ENCODE measurements at regions not wholly inside any gene's neighbourhood (a gene's known extent, or its start where the extent isn't known, plus 50 kb on each side); places are given as distances from the start of the nearest gene placed in this dataset.

GRCh38 chr18:51519571-51519970 lies 322.1 kb upstream of the MEX3C start:
- TF ChIP-seq SP1 (IDR thresholded peaks at IDR 0.05): no peak
- POLR2A ChIA-PET: no interaction called here
- DNase-seq (ENCODE audit: extremely low spot score): no peak
- CTCF ChIA-PET: no interaction called here

GRCh38 chr18:51520676-51521180 lies 323.2 kb upstream of the MEX3C start:
- DNase-seq (ENCODE audit: extremely low spot score): no peak
- CTCF ChIA-PET: no interaction called here
- no peak for TF ChIP-seq TARDBP (IDR thresholded peaks at IDR 0.05)
- no peak for TF ChIP-seq ELF4 (IDR thresholded peaks at IDR 0.05)
- TF ChIP-seq ZNF384 (IDR thresholded peaks at IDR 0.05): no peak
- no peak for TF ChIP-seq FOXK2 (IDR thresholded peaks at IDR 0.05)
- no peak for TF ChIP-seq L3MBTL2 (conservative IDR thresholded peaks at IDR 0.05)
- TF ChIP-seq LEF1 (IDR thresholded peaks at IDR 0.05; ENCODE audit: borderline replicate concordance): no peak
- no peak for TF ChIP-seq SP1 (IDR thresholded peaks at IDR 0.05)
- no peak for TF ChIP-seq PKNOX1 (IDR thresholded peaks at IDR 0.05)
- no peak for TF ChIP-seq CTBP1 (IDR thresholded peaks at IDR 0.05; ENCODE audit: borderline replicate concordance)
- TF ChIP-seq NFRKB (IDR thresholded peaks at IDR 0.05): no peak
- no peak for TF ChIP-seq SUZ12 (IDR thresholded peaks at IDR 0.05)
- TF ChIP-seq ARNT (IDR thresholded peaks at IDR 0.05): no peak
- POLR2A ChIA-PET: no interaction called here

GRCh38 chr18:51522338-51522737 lies 324.9 kb upstream of the MEX3C start:
- POLR2A ChIA-PET: no interaction called here
- TF ChIP-seq FOXK2 (IDR thresholded peaks at IDR 0.05) (no peak), ELF4 (IDR thresholded peaks at IDR 0.05) (no peak), L3MBTL2 (conservative IDR thresholded peaks at IDR 0.05) (no peak), HDGF (IDR thresholded peaks at IDR 0.05; ENCODE audit: borderline replicate concordance) (no peak), TARDBP (IDR thresholded peaks at IDR 0.05) (no peak), SUZ12 (IDR thresholded peaks at IDR 0.05) (no peak), NFRKB (IDR thresholded peaks at IDR 0.05) (no peak), ARNT (IDR thresholded peaks at IDR 0.05) (no peak), CTBP1 (IDR thresholded peaks at IDR 0.05; ENCODE audit: borderline replicate concordance) (no peak), LEF1 (IDR thresholded peaks at IDR 0.05; ENCODE audit: borderline replicate concordance) (no peak), SP1 (IDR thresholded peaks at IDR 0.05) (no peak), BHLHE40 (IDR thresholded peaks at IDR 0.05; ENCODE audit: borderline replicate concordance) (no peak), ZNF384 (IDR thresholded peaks at IDR 0.05) (no peak), FOXA1 (IDR thresholded peaks at IDR 0.05) (no peak), PKNOX1 (IDR thresholded peaks at IDR 0.05) (no peak), FOXM1 (IDR thresholded peaks at IDR 0.05; ENCODE audit: borderline replicate concordance) (no peak)
- no peak for DNase-seq (ENCODE audit: extremely low spot score)
- CTCF ChIA-PET: no interaction called here

- ChIA-PET POLR2A (no interaction called here), CTCF (no interaction called here)
- DNase-seq (ENCODE audit: extremely low spot score): no peak
- TF ChIP-seq SUZ12 (IDR thresholded peaks at IDR 0.05) (no peak), NFRKB (IDR thresholded peaks at IDR 0.05) (no peak), HDGF (IDR thresholded peaks at IDR 0.05; ENCODE audit: borderline replicate concordance) (no peak), L3MBTL2 (conservative IDR thresholded peaks at IDR 0.05) (no peak), CTBP1 (IDR thresholded peaks at IDR 0.05; ENCODE audit: borderline replicate concordance) (no peak), ARNT (IDR thresholded peaks at IDR 0.05) (no peak), TARDBP (IDR thresholded peaks at IDR 0.05) (no peak), FOXK2 (IDR thresholded peaks at IDR 0.05) (no peak), ZNF384 (IDR thresholded peaks at IDR 0.05) (no peak), ELF4 (IDR thresholded peaks at IDR 0.05) (no peak), SP1 (IDR thresholded peaks at IDR 0.05) (no peak), LEF1 (IDR thresholded peaks at IDR 0.05; ENCODE audit: borderline replicate concordance) (no peak), FOXM1 (IDR thresholded peaks at IDR 0.05; ENCODE audit: borderline replicate concordance) (no peak), BHLHE40 (IDR thresholded peaks at IDR 0.05; ENCODE audit: borderline replicate concordance) (no peak), PKNOX1 (IDR thresholded peaks at IDR 0.05) (no peak), FOXA1 (IDR thresholded peaks at IDR 0.05) (no peak)
These were observed 325.3 kb upstream of the MEX3C start for GRCh38 chr18:51522821-51523220.

- POLR2A ChIA-PET: no interaction called here
- TF ChIP-seq SUZ12 (IDR thresholded peaks at IDR 0.05): no peak
- TF ChIP-seq LEF1 (IDR thresholded peaks at IDR 0.05; ENCODE audit: borderline replicate concordance): no peak
- TF ChIP-seq PKNOX1 (IDR thresholded peaks at IDR 0.05): no peak
- TF ChIP-seq FOXA1 (IDR thresholded peaks at IDR 0.05): no peak
- no peak for TF ChIP-seq FOXK2 (IDR thresholded peaks at IDR 0.05)
- TF ChIP-seq L3MBTL2 (conservative IDR thresholded peaks at IDR 0.05): no peak
- TF ChIP-seq HDGF (IDR thresholded peaks at IDR 0.05; ENCODE audit: borderline replicate concordance): no peak
- no peak for TF ChIP-seq ELF4 (IDR thresholded peaks at IDR 0.05)
- no peak for TF ChIP-seq ARNT (IDR thresholded peaks at IDR 0.05)
- no peak for TF ChIP-seq BHLHE40 (IDR thresholded peaks at IDR 0.05; ENCODE audit: borderline replicate concordance)
- TF ChIP-seq SP1 (IDR thresholded peaks at IDR 0.05): no peak
- no peak for TF ChIP-seq CTBP1 (IDR thresholded peaks at IDR 0.05; ENCODE audit: borderline replicate concordance)
- TF ChIP-seq NFRKB (IDR thresholded peaks at IDR 0.05): no peak
- no peak for TF ChIP-seq ZNF384 (IDR thresholded peaks at IDR 0.05)
- no peak for TF ChIP-seq FOXM1 (IDR thresholded peaks at IDR 0.05; ENCODE audit: borderline replicate concordance)
- no peak for TF ChIP-seq TARDBP (IDR thresholded peaks at IDR 0.05)
- CTCF ChIA-PET: no interaction called here
- no peak for DNase-seq (ENCODE audit: extremely low spot score)
These were observed 326.2 kb upstream of the MEX3C start for GRCh38 chr18:51523671-51524070.
